ENCODE measurements at regions not wholly inside any gene's neighbourhood (a gene's known extent, or its start where the extent isn't known, plus 50 kb on each side); places are given as distances from the start of the nearest gene placed in this dataset.

GRCh38 chr14:84068288-84068687 lies 1461.7 kb upstream of the FLRT2 start:
- intact Hi-C loops (cut with DNase I): no loop called here
- Histone ChIP-seq H3K4me1 (no peaks in the 10 kb centered on the region), H3K4me3 (replicated peaks in 1 of 3) (no peak overlapping the region), H3K9me3 (no peaks in the 10 kb centered on the region), H3K27me3 (no peaks in the 10 kb centered on the region), H3K36me3 (no peaks in the 10 kb centered on the region), H3K27ac (no peak overlapping the region)
- TF ChIP-seq POLR2A (IDR thresholded peaks at IDR 0.05) (no peak), CTCF (IDR thresholded peaks at IDR 0.05) (no peak)
- 97 to 98% methylated on average over 2 of the region's 2 CpGs for whole genome bisulfite sequencing, 2 donors
- no peak for DNase-seq

- DNase-seq: no peak
- Histone ChIP-seq H3K9me3 (no peaks in the 10 kb centered on the region), H3K4me1 (no peaks in the 10 kb centered on the region), H3K27me3 (no peaks in the 10 kb centered on the region), H3K27ac (no peak overlapping the region), H3K36me3 (no peaks in the 10 kb centered on the region), H3K4me3 (replicated peaks in 1 of 3) (no peak overlapping the region)
- WGBS, 2 donors: 77 to 84% methylated on average over 1 of the region's 1 CpG
- TF ChIP-seq CTCF (IDR thresholded peaks at IDR 0.05) (no peak), POLR2A (IDR thresholded peaks at IDR 0.05) (no peak)
- intact Hi-C loops (cut with DNase I): no loop called here
Measured at GRCh38 chr14:84071061-84071460, 1458.9 kb upstream of the FLRT2 start.

- TF ChIP-seq CTCF (IDR thresholded peaks at IDR 0.05): no peak
- no peak for TF ChIP-seq POLR2A (IDR thresholded peaks at IDR 0.05)
- H3K4me3 ChIP-seq (replicated peaks in 1 of 3): no peak overlapping the region
- H3K27ac ChIP-seq: no peak overlapping the region
- no peaks in the 10 kb centered on the region for H3K9me3 ChIP-seq
- no peaks in the 10 kb centered on the region for H3K27me3 ChIP-seq
- no peak for DNase-seq
- no peaks in the 10 kb centered on the region for H3K4me1 ChIP-seq
- intact Hi-C loops (cut with DNase I): no loop called here
- H3K36me3 ChIP-seq: no peaks in the 10 kb centered on the region
- 74 to 87% methylated on average over 2 of the region's 2 CpGs for WGBS, 2 donors
Measured at GRCh38 chr14:84074626-84075025, 1455.3 kb upstream of the FLRT2 start.

GRCh38 chr14:84080944-84081343 lies 1449.0 kb upstream of the FLRT2 start:
- TF ChIP-seq POLR2A (IDR thresholded peaks at IDR 0.05) (no peak), CTCF (IDR thresholded peaks at IDR 0.05) (no peak)
- no peak for DNase-seq
- intact Hi-C loops (cut with DNase I): no loop called here
- Histone ChIP-seq H3K9me3 (no peaks in the 10 kb centered on the region), H3K36me3 (no peaks in the 10 kb centered on the region), H3K27me3 (no peaks in the 10 kb centered on the region), H3K27ac (no peak overlapping the region), H3K4me3 (replicated peaks in 1 of 3) (no peak overlapping the region), H3K4me1 (no peaks in the 10 kb centered on the region)
- WGBS, 2 donors: 97 to 98% methylated on average over 1 of the region's 1 CpG

GRCh38 chr14:84084056-84084630 lies 1445.8 kb upstream of the FLRT2 start:
- Histone ChIP-seq H3K4me1 (no peaks in the 10 kb centered on the region), H3K27me3 (no peaks in the 10 kb centered on the region), H3K36me3 (no peaks in the 10 kb centered on the region), H3K27ac (no peak overlapping the region), H3K9me3 (no peaks in the 10 kb centered on the region), H3K4me3 (replicated peaks in 1 of 3) (no peak overlapping the region)
- TF ChIP-seq POLR2A (IDR thresholded peaks at IDR 0.05) (no peak), CTCF (IDR thresholded peaks at IDR 0.05) (no peak)
- no peak for DNase-seq
- intact Hi-C loops (cut with DNase I): no loop called here
- 89 to 100% methylated on average over 1 of the region's 1 CpG for WGBS, 2 donors
